HG02943 (cell line): ENCODE measurements at regions not wholly inside any gene's neighbourhood (a gene's known extent, or its start where the extent isn't known, plus 50 kb on each side); places are given as distances from the start of the nearest gene placed in this dataset.

Experiments
- ATAC-seq: cut with Tn5 transposase; IDR thresholded peaks from one replicate; pipeline ENCODE4 v1.9.1; 2021; ENCODE audit warnings: mild to moderate bottlenecking, low read depth, moderate library complexity; ENCODE audit not compliant: unreplicated experiment

DNA sequence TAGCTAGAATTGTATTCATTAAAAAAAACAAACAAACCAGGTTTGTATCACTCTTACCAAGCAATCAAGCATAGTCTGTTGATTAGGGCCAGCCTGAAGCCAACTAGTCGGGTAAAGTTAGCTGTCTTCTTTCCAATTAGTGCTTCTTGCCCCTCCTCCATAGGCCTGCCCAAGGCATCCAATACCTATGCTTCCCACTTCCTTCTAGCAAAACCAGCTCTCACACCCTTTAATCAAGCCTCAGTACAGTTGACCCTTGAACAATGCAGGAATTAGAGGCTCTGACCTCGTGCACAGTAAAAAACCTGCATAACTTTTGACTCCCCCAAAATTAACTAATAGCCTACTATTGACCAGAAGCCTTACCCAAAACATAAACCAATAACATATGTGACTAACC lies 119.1 kb upstream of the DTNBP1 start:
- ATAC-seq: no peak

DNA sequence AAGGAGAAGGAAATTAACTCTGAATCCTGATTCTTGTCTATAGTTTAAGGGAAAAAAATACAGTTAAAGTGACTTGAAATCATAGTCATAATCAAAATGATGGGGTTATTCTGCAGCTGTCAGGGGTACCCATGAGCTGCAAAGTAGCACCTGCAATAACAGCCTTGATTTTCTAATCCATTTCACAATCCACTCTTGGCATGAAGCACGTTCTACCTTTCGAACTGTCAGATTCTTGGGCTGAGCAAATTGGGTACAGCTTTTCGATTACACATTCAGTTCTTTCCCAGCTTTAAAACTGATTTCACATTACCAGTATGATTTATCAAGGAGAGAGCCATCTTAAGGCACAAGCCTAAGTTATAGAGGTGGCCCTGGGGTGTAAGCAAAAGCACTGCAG lies 118.5 kb upstream of the DTNBP1 start:
- ATAC-seq: no peak

DNA sequence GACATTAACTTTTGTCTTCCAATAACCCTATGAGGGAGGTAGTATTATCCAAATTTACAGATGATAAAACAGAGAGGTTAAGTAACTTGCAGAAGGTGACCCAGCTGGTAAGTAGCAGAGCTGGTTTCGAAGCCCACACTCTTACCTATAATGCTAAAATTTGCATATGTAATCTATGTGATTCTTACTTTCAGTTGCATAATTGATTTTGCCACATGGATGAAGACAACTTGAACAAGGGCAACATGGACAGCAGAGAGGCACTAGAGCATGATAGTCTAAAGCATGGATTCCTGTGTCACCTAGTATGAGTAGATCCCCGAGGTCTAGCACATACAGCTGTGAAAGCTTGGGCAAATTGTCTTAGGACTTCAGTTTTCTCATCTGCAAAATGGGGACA lies 117.6 kb upstream of the DTNBP1 start:
- no peak for ATAC-seq

GRCh38 chr6:15779726-15780125 lies 116.9 kb upstream of the DTNBP1 start:
- ATAC-seq: no peak

DNA sequence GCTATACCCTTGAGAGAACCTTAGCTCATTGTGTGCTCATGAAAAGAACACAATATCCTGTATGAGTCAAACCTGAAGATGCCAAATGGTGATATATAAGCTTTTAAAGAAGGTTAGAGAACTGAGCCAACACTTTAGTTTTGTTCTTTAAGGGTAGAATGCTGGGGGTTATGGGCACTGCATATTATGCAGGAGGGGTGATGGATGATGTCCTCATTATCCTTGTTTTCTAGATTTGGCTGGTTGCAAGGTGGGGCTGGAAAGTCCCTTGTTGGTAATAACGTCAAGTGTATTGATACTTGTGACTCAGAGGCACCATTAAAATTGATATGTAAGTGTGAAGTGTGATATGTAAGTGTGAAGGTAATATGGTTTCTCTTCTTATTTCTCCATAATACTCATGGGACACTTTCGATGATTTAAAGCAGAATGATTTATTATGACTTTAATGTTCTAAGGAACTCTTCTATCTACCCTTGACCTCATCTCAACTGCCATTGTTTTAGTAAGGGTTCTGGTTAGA lies 113.7 kb upstream of the DTNBP1 start:
- no peak for ATAC-seq

- no peak for ATAC-seq
Measured at GRCh38 chr6:15775741-15776140, 112.9 kb upstream of the DTNBP1 start.

GRCh38 chr6:15775076-15775634 lies 112.3 kb upstream of the DTNBP1 start:
- no peak for ATAC-seq

DNA sequence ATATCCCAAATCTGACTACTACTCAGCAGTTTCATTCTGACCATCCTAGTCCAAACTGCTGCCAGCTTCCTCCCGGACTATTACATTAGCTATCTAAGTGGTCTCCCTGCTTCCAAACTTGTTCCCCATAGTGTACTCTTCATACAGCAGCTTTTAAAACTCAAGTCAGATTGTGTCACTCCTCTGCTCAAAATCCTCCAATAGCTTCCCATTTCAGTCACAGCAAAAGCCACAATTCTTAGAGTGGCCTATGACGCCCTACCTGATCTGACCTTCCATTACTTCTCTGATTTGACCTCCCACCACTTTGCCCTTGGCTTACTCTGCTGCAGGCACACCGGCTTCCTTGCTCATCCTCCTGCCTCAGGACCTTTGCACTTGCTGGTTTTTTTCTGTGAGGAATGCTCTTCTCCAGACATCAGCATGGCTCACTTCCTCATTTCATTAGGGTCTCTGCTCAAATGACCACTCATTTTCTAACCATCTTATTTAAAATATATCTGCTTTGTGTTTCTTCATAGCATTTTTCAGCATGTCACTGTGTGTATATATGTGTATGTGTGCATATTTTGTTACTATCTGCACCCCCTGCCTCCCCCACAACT lies 111.1 kb upstream of the DTNBP1 start:
- no peak for ATAC-seq

DNA sequence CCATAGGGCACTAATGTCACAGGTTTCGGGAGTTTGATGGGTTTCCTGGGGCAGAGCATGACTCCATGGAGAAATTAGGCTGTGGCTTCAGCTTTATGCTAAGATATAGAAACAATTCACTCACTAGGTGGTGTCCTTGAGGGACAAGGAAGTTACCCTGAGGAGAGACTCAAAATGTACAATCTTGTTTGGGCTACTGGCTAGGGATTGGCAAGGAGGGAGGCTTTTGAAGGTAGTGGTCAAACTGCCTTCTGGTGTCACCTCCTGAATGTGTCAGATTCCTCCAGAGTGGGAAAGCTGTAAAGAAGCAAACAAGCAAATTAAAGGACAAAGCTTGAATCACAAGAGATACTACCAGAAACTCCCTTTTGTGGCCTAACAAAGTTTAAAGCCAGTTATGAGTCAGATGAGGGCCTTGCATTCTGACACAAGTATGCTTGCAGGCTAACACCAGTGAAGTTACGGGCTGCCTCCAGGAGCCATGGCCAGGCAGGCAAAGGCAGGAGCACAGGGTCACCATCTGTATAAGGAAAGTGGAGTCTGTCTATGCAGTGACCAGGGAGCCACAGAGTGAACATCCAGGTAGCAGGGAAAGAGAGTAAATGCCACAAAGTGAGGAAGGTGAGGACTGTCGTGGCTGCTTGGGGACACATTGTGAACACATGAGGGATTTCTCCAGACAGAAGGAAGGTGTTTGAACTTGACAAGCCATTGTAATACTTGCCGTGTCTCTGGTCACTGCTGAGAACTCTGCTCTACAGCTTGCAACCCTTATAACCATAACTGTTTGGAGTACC lies 107.7 kb upstream of the DTNBP1 start:
- no peak for ATAC-seq

DNA sequence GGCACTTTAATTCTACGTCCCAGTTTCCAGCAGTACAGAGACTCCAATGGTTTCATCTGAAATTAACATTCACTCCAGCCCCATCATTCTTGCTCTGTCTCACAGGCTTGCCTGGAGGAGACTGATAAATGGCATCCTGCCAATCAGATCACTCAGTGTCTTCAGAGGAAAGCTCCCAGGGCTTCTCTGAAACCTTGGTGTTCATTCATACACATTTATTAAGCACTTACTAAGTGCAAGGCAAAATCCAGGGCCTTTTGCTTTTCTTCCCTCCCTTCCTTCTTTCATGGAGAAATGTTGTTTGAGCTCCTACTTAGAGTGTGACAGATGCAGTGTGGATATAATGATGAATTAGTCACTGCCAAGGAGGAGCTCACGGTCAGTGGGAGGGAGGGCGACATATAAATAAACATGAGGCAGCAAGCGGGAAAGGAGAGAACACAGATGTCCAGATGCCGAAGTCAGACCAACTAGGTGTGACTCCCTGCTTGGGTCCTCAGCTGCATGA lies 106.7 kb upstream of the DTNBP1 start:
- no peak for ATAC-seq

DNA sequence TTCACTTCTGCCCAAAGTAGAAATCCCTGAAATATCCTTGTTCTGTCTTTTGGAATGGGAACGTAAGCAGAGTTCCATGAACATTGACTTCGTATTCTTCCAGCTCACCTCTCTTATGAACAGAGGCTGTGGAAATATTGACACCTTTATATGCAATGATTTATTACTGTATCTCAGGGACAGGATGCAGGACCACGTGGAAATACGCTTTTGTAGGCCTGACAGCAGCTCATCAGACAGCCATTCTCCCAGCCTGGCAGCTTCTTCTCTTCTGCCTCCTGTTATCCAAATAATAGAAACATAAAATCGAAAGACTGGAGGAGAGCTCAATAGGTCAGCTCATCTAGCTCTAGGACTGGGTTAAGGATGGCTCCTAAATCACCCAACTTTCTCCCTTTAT lies 106.2 kb upstream of the DTNBP1 start:
- ATAC-seq: no peak

DNA sequence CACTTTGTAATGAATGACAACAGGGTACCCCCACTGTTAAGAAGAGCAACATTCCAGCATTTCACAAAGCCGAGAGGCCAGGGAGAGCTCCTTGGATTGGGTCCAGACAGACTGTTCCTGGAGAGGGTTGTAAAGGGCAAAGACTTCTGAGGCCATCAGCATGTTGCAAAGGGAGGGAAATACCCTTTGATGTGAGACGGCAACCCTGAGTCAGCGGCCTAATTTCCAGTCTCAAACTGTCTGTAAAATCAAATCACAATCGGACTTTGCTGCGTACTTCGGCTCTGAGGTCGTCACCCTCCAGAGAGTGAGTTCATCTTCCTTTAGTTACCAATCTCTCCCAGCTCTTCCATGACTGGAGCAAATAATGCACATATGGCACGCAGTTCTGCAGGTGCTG lies 101.0 kb upstream of the DTNBP1 start:
- no peak for ATAC-seq

GRCh38 chr6:15763364-15763763 lies 100.5 kb upstream of the DTNBP1 start:
- ATAC-seq: no peak

GRCh38 chr6:15761045-15761502 lies 98.2 kb upstream of the DTNBP1 start:
- no peak for ATAC-seq

DNA sequence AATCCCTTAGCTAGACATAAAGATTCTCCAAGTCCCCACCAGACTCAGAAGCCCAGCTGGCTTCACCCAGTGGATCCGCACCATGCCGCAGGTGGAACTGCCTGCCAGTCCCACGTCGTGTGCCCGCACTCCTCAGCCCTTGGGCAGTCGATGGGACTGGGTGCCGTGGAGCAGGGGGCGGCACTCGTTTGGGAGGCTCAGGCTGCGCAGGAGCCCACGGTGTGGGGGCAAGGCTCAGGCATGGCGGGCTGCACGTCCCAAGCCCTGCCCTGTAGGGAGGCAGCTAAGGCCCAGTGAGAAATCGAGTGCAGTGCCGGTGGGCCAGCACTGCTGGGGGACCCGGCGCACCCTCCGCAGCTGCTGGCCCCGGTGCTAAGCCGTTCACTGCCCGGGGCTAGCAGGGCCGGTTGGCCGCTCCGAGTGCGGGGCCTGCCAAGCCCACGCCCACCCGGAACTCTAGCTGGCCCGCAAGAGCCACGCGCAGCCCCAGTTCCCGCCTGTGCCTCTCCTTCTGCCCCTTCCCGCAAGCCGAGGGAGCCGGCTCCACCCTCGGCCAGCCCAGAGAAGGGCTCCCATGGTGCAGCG lies 95.9 kb upstream of the DTNBP1 start:
- ATAC-seq: no peak

DNA sequence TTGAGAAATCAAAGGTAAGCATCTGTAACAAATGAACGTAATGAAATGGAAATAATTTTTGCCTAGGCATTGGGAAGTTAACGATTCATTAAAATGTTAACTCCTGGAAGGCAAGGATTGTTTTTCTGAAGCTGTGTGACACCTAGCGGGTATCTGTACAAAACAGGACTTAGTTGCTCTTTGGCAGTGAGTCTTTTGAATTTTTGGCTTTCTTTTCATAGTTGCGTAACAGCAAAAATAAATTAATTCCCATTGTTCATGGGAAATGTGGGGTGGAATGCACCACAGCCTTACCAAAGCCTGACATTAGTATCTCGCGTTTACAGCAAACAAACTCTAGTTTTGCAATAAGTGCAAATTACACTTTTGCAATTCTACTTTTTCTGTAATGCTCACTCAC lies 92.7 kb upstream of the DTNBP1 start:
- ATAC-seq: no peak

GRCh38 chr6:15754706-15755079 lies 91.9 kb upstream of the DTNBP1 start:
- no peak for ATAC-seq

DNA sequence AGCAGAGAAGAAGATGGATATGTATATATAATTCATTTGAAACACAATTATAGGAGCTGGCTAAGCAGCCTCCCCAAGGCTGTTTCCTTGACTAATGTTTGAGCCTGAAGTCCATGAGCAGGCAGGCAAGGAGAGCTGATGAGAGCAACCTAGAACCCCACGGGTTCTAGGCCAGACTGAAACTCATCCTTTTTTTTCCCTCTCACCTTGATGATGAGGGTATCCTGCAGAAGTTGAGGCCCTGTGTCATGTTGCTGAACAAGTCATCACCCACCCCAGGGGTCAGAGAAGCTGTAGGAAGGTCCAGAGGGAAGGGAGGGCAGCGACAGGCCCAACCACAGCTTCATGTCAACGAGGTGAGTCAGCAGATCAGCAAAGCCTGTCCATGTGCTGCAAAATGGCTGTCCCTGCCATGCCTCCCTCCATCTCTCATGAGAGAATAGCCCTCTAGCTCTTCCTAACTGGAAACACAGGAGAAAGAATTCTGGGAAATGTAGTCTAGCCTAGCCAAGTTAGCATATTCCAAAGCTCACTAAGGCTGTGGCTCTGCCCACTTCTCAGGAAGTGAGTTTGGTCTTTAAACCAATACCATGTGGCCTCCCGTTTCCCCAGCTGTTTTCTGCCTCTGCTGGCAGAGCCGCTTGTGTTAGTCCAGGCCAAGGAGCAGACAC lies 91.3 kb upstream of the DTNBP1 start:
- no peak for ATAC-seq

DNA sequence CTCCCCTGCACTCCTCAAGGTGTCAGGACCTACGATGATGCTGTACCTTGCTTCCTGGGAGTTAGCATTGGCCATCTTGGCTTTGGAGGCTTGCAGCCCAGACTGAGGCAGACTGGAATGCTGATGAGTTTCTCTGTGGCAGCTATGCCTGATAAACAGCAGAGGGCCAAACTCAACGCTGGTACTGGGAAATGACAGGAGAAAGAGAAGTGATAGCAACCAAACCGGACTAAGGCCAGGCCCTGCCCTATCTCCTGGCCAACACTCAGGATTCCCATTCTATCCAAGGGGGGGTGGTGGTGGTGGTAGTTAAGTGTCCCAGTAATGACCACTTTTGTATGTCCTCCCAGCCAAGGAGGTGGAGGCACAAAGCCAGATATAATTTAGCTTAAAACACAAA lies 90.0 kb upstream of the DTNBP1 start:
- ATAC-seq: no peak

DNA sequence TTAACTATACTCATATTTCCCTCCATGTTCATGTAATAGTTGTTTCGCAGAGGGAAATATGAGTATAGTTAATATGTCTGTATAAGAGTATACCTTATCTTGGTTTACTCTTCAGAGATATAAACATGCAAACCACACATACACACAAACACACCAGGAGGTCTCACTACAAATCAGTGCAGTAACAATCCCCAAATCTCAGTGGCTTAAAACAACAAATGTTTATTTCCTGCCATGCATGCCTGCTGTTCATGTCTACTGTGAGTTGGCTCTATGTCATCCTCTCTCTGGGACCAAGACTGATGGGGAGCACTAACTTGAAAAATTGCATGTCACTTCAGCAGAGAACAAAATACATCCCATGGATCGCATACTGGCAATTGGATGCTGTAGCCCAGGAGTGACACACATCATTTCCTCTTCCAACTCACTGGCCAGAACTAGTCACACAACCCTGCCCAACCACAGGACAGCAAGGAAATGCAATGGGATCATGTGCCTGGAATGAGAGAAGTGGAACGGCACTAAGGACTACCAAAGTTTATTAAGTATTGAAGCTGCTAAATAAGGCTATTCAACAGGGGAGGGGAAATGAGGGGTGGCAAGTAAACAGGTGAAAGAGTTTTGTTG lies 89.0 kb upstream of the DTNBP1 start:
- ATAC-seq: no peak
